ENCODE measurements at regions not wholly inside any gene's neighbourhood (a gene's known extent, or its start where the extent isn't known, plus 50 kb on each side); places are given as distances from the start of the nearest gene placed in this dataset.
A peak's percentile ranks its signal among the peaks of the same experiment; 100 is the strongest.

DNA sequence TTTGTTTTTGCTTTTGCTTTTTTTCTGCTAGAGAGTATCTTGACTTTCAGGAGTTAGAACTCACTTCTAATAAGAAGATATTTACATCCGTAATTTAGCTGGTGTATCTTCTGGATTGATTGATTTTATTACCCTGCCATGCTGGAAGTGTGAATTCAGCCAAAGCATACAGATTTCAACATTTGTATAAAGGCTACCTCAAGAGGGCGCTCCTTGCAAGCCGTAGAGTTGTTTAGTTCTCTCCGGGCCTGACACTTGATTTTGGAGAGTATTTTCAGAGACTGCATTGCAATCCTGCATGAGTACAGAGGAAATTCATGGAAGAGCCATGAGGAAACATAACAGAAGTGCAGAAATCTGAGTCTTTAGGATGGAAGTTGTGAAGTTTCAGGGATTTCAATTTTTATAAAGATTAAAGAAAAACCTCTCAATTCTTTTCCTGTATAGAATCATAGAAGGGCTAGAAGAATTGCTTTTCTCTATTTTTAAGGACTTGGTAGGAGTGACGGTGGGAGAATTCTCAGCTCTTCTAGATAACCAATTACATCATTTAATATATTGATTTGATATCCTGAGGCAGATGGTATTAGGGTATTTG is 66.7 kb upstream of the TIAM2 start:
- TF ChIP-seq, protein P1, sequence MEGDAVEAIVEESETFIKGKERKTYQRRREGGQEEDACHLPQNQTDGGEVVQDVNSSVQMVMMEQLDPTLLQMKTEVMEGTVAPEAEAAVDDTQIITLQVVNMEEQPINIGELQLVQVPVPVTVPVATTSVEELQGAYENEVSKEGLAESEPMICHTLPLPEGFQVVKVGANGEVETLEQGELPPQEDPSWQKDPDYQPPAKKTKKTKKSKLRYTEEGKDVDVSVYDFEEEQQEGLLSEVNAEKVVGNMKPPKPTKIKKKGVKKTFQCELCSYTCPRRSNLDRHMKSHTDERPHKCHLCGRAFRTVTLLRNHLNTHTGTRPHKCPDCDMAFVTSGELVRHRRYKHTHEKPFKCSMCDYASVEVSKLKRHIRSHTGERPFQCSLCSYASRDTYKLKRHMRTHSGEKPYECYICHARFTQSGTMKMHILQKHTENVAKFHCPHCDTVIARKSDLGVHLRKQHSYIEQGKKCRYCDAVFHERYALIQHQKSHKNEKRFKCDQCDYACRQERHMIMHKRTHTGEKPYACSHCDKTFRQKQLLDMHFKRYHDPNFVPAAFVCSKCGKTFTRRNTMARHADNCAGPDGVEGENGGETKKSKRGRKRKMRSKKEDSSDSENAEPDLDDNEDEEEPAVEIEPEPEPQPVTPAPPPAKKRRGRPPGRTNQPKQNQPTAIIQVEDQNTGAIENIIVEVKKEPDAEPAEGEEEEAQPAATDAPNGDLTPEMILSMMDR (IDR thresholded peaks at IDR 0.05; ENCODE audit: borderline replicate concordance, extremely low read depth, low read length, poor library complexity, severe bottlenecking) = peak; percentile 76
- TF ChIP-seq EZH2 (IDR thresholded peaks at IDR 0.05; ENCODE audit: borderline replicate concordance, low read depth, low read length, severe bottlenecking) = no peak
